HG03066 (cell line): ENCODE measurements at regions not wholly inside any gene's neighbourhood (a gene's known extent, or its start where the extent isn't known, plus 50 kb on each side); places are given as distances from the start of the nearest gene placed in this dataset.

Experiments used
- ATAC-seq: cut with Tn5 transposase; IDR thresholded peaks from one replicate; pipeline ENCODE4 v1.9.1; 2021; ENCODE audit warnings: low read depth; ENCODE audit not compliant: unreplicated experiment

GRCh38 chr22:49202226-49202625 lies 625.4 kb downstream of the BRD1 start:
- no peak for ATAC-seq

GRCh38 chr22:49201046-49201970 lies 626.4 kb downstream of the BRD1 start:
- no peak for ATAC-seq

GRCh38 chr22:49199224-49199623 lies 628.4 kb downstream of the BRD1 start:
- no peak for ATAC-seq

- ATAC-seq: no peak
Measured at GRCh38 chr22:49198705-49199084, 629.0 kb downstream of the BRD1 start.

- no peak for ATAC-seq
Measured at GRCh38 chr22:49197986-49198704, 629.5 kb downstream of the BRD1 start.

- ATAC-seq: no peak
Measured at GRCh38 chr22:49197505-49197904, 630.2 kb downstream of the BRD1 start.

GRCh38 chr22:49196046-49196511 lies 631.6 kb downstream of the BRD1 start:
- ATAC-seq: no peak

GRCh38 chr22:49195636-49196035 lies 632.0 kb downstream of the BRD1 start:
- no peak for ATAC-seq

GRCh38 chr22:49193901-49194465 lies 633.7 kb downstream of the BRD1 start:
- ATAC-seq: no peak

- no peak for ATAC-seq
Measured at GRCh38 chr22:49193348-49193747, 634.3 kb downstream of the BRD1 start.

- no peak for ATAC-seq
Measured at GRCh38 chr22:49192857-49193250, 634.8 kb downstream of the BRD1 start.

GRCh38 chr22:49192180-49192856 lies 635.4 kb downstream of the BRD1 start:
- ATAC-seq: no peak

GRCh38 chr22:49191506-49191980 lies 636.1 kb downstream of the BRD1 start:
- no peak for ATAC-seq

- ATAC-seq: no peak
Measured at GRCh38 chr22:49190816-49191505, 636.7 kb downstream of the BRD1 start.

GRCh38 chr22:49189871-49190270 lies 637.8 kb downstream of the BRD1 start:
- no peak for ATAC-seq

GRCh38 chr22:49188591-49188990 lies 639.1 kb downstream of the BRD1 start:
- no peak for ATAC-seq

GRCh38 chr22:49188091-49188490 lies 639.6 kb downstream of the BRD1 start:
- no peak for ATAC-seq

- ATAC-seq: no peak
Measured at GRCh38 chr22:49186762-49187161, 640.9 kb downstream of the BRD1 start.

- no peak for ATAC-seq
Measured at GRCh38 chr22:49186293-49186692, 641.4 kb downstream of the BRD1 start.

- ATAC-seq: no peak
Measured at GRCh38 chr22:49185312-49185969, 642.2 kb downstream of the BRD1 start.
